ENCODE measurements at regions not wholly inside any gene's neighbourhood (a gene's known extent, or its start where the extent isn't known, plus 50 kb on each side); places are given as distances from the start of the nearest gene placed in this dataset.
A peak's percentile ranks its signal among the peaks of the same experiment; 100 is the strongest.
"Not testable (repeated sequence)": the region's sequence is repeated elsewhere in the genome, so short reads cannot be mapped to it uniquely, and the experiment has no call there.

DNA sequence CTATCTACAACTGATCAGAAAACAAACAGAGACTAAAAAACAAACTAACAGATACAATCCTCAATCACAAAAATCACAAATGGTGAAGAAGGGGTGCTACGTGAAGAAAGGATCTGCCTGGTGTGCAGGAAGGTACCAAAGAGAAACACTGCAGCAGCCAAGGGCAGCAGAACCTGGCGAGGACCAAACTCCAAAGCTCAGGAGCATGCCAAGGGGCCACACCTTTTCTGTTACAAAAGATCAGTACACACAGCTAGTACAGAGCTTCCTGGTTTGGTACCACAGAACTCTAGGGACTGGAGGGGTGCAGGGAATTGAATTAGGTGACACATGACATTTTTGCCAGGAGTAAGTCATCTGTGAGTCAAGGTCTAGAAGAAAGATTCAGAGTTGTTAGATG is 107.4 kb upstream of the GRM7 start:
- TF ChIP-seq, protein P1, sequence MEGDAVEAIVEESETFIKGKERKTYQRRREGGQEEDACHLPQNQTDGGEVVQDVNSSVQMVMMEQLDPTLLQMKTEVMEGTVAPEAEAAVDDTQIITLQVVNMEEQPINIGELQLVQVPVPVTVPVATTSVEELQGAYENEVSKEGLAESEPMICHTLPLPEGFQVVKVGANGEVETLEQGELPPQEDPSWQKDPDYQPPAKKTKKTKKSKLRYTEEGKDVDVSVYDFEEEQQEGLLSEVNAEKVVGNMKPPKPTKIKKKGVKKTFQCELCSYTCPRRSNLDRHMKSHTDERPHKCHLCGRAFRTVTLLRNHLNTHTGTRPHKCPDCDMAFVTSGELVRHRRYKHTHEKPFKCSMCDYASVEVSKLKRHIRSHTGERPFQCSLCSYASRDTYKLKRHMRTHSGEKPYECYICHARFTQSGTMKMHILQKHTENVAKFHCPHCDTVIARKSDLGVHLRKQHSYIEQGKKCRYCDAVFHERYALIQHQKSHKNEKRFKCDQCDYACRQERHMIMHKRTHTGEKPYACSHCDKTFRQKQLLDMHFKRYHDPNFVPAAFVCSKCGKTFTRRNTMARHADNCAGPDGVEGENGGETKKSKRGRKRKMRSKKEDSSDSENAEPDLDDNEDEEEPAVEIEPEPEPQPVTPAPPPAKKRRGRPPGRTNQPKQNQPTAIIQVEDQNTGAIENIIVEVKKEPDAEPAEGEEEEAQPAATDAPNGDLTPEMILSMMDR (IDR thresholded peaks at IDR 0.05; ENCODE audit: low read depth, low read length) = no peak
- Histone ChIP-seq H3K27me3 (no peaks in the 10 kb centered on the region), H3K9me3 (no peaks in the 10 kb centered on the region), H3K36me3 (no peaks in the 10 kb centered on the region), H3K4me3 (ENCODE audit: low read depth, low read length) (no peak overlapping the region), H3K4me1 (no peaks in the 10 kb centered on the region)
- DNase-seq = no peak

GRCh38 chr3:6769532-6770396 is 91.2 kb upstream of the GRM7 start:
- not testable (repeated sequence) for H3K9me3 ChIP-seq; H3K4me3 ChIP-seq (ENCODE audit: low read depth, low read length); DNase-seq

GRCh38 chr3:6770397-6770690 is 90.6 kb upstream of the GRM7 start:
- no peak for DNase-seq
- no peak overlapping the region for H3K4me3 ChIP-seq (ENCODE audit: low read depth, low read length)
- no peaks in the 10 kb centered on the region for H3K9me3 ChIP-seq
- TF ChIP-seq, protein P1 (IDR thresholded peaks at IDR 0.05; ENCODE audit: low read depth, low read length) = no peak
- no peaks in the 10 kb centered on the region for H3K36me3 ChIP-seq
- H3K4me1 ChIP-seq = no peaks in the 10 kb centered on the region
- no peaks in the 10 kb centered on the region for H3K27me3 ChIP-seq

More at GRCh38 chr3:6769532-6770396, 91.2 kb upstream of the GRM7 start:
- H3K36me3 ChIP-seq, H3K4me1 ChIP-seq, H3K27me3 ChIP-seq: not testable (repeated sequence)

DNA sequence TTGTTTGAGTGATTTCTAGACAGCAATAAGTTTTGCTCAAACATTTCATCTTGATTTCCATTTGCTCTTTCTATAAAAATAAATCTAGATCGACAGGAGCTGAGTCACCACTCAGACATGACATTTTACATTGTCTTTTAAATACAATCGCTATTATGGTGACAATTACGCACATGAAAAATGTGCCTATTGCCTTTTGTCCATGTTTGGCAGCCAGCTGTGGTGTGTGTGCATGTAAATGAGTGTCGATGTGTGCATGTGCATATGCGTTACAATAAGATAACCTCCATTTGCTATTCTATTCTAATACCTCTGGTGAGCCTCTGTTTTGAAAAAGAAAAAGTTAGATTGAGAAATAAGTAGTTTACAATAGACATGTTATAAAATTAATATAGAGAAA is 89.7 kb upstream of the GRM7 start:
- H3K4me1 ChIP-seq = no peaks in the 10 kb centered on the region
- no peak overlapping the region for H3K4me3 ChIP-seq (ENCODE audit: low read depth, low read length)
- TF ChIP-seq, protein P1 (IDR thresholded peaks at IDR 0.05; ENCODE audit: low read depth, low read length) = no peak
- H3K36me3 ChIP-seq = no peaks in the 10 kb centered on the region
- H3K27me3 ChIP-seq = no peaks in the 10 kb centered on the region
- no peaks in the 10 kb centered on the region for H3K9me3 ChIP-seq
- DNase-seq = no peak

GRCh38 chr3:6779140-6779539 is 81.8 kb upstream of the GRM7 start:
- Histone ChIP-seq H3K4me3 (ENCODE audit: low read depth, low read length) (no peak overlapping the region), H3K9me3 (no peaks in the 10 kb centered on the region), H3K27me3 (no peaks in the 10 kb centered on the region), H3K4me1 (no peaks in the 10 kb centered on the region), H3K36me3 (no peaks in the 10 kb centered on the region)
- no peak for DNase-seq
- TF ChIP-seq, protein P1 (IDR thresholded peaks at IDR 0.05; ENCODE audit: low read depth, low read length) = 0 out of 2 replicates have a peak, but pooled peaks have one; percentile 7

DNA sequence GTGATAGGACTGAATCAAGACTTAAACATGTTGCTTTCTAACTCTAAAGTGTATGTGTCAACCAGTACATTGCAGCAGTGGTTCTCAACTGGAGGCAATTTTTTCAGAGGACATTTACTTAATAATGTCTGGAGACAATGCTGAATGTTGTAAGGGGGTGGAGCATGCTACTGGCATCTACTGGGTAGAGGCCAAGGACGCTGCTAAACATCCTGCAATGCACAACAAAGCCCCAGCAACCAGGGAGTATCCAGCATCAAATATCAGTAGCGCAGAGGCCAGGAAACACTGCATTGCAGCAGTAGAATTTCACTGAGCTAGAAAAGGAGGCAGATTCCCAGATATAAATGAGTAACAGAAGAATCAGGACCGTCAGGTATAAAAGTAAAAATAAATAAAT is 79.8 kb upstream of the GRM7 start:
- Histone ChIP-seq H3K4me3 (ENCODE audit: low read depth, low read length) (no peak overlapping the region), H3K9me3 (no peaks in the 10 kb centered on the region), H3K4me1 (no peaks in the 10 kb centered on the region), H3K36me3 (no peaks in the 10 kb centered on the region), H3K27me3 (no peaks in the 10 kb centered on the region)
- no peak for DNase-seq
- TF ChIP-seq, protein P1 (IDR thresholded peaks at IDR 0.05; ENCODE audit: low read depth, low read length) = no peak
